SK-N-DZ (cell line): ENCODE measurements at regions not wholly inside any gene's neighbourhood (a gene's known extent, or its start where the extent isn't known, plus 50 kb on each side); places are given as distances from the start of the nearest gene placed in this dataset.
"Not testable (repeated sequence)": the region's sequence is repeated elsewhere in the genome, so short reads cannot be mapped to it uniquely, and the experiment has no call there.

Source experiments
- DNase-seq: peaks from one replicate; pipeline ENCODE4 v3.0.0-alpha.2; 2015; ENCODE audit warnings: low spot score

DNA sequence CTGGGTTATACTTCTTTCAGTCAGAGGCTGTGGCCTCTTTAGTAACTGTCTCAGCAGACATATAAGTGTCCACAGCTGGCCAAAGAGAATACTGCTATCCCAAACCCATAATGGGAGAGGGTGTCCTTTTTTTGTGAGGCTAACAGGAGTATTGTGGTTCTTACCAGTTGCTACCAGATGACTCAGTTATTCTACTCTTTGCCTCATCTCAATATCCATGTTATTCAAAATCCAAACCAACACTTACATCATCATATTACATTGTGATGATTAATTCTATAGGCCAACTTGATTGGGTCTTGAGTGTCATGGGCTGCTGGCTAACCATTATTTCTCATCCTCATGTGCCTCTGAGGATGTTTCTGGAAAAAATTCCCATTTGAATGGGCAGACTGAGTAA, 120.9 kb downstream of the TMEM168 start:
- no peak for DNase-seq

GRCh38 chr7:112670193-112670592, 120.0 kb downstream of the TMEM168 start:
- no peak for DNase-seq

DNA sequence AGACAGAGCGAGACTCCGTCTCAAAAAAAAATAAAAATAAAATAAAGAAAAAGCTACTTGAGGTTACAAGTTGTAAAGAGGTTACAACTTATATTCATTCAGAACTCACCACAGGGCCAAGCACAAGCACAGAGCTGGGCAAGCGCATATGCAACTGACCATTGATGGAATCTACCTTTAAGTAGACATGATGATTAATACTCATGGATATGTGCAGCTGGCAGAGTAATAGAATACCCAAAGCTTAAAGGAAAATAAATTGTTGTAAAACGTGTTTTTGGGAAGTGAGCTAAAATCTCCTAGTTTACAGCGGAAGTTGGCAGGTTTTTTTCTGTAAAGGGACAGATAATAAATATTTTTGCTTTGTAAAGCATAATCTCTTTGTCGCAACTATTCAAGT, 111.6 kb downstream of the TMEM168 start:
- DNase-seq, result no peak

GRCh38 chr7:112689466-112690177, 100.6 kb downstream of the TMEM168 start:
- DNase-seq, result peak; percentile 35

DNA sequence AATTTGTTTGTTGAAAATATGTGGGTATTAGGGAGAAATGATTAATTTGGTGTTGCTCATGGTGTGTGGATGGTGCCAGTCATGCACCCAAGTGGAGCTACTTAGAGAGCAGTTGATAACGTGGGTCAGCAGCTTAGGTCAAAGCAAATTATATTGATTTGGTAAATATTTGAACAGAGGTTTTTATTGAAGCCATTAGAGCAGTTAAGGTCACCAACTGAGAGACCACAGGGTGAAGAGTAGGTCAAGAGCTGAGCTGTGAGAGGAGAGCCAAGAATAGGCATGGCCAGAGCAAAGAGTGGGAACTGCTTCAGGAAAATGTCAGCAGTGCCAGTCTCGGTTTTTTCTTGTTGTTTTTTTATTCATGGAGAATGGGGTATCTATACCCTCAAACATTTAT, 97.9 kb downstream of the TMEM168 start:
- DNase-seq, result no peak

GRCh38 chr7:112697211-112697610, 93.0 kb downstream of the TMEM168 start:
- not testable (repeated sequence) for DNase-seq

DNA sequence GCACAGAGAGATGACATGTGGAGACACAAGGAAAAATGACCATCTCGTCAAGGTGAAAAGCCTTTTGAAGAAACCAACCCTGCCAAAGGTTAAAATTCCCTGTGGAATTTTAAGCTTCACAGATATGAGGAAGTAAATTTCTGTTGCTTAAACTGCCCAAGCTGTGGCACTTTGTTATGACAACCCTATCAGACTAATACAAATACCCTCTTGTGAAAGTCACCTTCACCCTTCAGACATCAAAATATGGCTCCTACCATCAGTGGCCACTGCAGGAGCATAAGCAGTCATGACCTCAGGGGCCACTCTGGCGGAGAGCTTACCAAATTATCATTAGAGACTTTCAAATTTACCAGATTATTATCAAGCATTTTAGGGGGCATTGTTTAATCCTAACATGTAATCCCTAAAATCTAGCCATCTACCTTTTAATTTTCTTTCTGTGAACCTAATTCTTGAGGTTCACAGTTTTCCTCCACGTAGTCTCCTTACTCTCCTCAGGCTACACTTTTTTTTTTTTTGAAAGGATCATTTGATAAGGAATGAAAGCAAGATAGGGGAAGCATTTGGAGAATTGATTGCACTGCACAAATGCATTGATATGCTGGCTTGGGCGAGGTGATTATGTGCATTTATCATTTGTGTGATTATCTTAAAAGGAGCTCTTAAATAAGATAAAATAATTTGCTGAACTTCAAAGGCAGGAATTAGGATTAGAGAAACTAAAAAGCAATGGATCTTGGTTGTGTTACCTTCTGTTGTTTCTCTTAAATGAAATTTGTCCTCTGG, 90.3 kb downstream of the TMEM168 start:
- DNase-seq, result no peak

DNA sequence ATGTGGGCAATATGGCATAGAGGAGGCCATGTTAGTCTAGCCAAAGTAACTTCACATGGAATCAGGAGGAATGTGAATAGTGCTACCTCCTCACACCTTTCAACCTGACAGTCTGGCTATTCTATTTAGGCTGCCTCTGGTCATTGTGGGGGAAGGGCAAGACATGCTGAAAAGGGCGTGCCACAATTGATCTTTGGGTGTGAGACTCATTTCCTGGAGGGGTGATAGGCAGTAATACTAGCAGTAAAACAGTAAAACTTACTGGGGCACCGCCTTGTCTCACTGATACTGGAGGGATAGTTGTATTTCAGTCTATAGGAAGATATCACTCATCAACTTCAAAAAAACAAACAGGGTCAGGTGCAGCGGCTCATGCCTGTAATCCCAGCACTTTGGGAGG, 88.7 kb downstream of the TMEM168 start:
- DNase-seq, result no peak

- DNase-seq, result peak; percentile 29
Observed at GRCh38 chr7:112707655-112708054, 82.5 kb downstream of the TMEM168 start.

- peak; percentile 27 for DNase-seq
Observed at GRCh38 chr7:112708236-112708635, 82.0 kb downstream of the TMEM168 start.
